NCI-H1048 (cell line): ENCODE measurements at regions not wholly inside any gene's neighbourhood (a gene's known extent, or its start where the extent isn't known, plus 50 kb on each side); places are given as distances from the start of the nearest gene placed in this dataset.

Source experiments
- DNase-seq: peaks from one replicate; lab custom pipeline; 2025; lab: John Stamatoyannopoulos, UW

DNA sequence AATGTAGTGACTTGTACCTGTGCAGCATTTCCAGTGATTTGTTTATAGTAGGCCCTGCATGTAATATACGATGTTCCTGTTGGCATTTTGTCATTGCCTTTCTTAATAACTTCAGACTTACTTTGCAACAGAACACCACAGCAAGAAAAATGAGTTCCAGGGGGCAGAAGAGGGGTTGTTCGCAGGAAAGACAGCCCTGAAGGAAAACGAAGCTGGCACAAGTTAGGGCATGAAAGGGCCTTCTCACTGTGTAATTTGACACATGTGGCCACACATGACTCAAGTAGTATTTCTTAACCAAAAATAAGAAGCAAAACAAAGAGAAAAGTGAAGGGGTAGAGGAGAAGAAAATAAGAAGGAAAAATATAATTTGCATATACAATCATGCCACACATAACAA is 265.8 kb upstream of the SMIM31 start:
- no peak for DNase-seq

DNA sequence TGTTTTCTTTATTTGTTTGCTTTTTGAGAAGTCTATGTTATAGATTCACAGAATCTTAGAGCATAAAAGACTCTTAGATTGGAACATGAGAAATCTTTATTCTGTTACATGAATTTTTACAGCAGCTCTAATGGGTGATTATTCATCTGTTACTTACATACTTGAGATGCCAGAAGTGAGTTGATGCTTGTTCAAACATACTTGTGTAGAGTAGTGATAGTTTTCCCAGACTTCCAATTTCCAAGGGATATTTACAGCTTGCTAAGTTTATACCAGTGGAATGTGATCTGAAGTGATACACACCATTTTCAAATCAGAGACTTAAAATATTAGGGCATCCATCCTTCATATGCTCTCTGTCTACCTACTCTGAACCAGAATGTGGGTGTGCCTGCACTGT is 252.9 kb upstream of the SMIM31 start:
- no peak for DNase-seq

- DNase-seq, result no peak
Measured at GRCh38 chr4:164503874-164504273, 250.1 kb upstream of the SMIM31 start.

- no peak for DNase-seq
Measured at GRCh38 chr4:164508097-164508496, 245.8 kb upstream of the SMIM31 start.

- no peak for DNase-seq
Measured at GRCh38 chr4:164508771-164509170, 245.2 kb upstream of the SMIM31 start.

DNA sequence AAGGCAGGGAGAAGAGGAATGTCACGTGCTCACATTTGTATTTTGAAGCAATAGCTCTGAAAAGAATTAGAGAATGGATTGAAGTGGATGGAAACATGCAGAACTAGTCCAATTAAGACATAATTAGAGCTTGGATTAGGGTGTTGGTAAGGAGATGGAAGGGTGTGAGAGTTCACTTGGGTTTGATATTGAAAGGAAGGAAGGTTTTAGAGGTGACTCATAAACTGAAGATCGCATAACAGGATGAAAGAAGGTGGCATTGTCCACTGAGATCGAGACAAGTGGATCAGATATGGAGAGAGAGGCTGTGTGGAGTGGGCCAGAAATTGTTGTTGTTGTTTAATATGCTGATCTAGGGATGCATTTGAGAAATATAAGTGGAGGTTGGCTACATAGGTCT is 244.0 kb upstream of the SMIM31 start:
- no peak for DNase-seq

DNA sequence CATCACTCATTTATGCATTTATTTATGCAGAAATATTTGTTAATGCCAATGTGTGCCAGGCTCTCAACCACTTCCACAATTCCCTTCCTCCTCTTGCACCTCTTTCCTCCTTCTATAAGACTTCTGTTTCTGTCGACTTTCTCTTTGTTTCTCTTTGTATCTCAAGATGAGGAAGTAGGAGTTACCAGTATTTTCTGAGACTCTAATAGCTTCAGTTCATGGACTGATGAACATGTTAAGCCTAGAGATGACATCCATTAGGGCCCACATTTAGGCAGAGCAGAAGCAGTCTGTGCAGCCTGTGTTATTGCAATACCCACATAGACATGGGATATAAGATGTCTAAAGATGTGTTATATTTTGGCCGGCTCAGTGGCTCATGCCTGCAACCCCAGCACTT is 241.8 kb upstream of the SMIM31 start:
- DNase-seq, result no peak

DNA sequence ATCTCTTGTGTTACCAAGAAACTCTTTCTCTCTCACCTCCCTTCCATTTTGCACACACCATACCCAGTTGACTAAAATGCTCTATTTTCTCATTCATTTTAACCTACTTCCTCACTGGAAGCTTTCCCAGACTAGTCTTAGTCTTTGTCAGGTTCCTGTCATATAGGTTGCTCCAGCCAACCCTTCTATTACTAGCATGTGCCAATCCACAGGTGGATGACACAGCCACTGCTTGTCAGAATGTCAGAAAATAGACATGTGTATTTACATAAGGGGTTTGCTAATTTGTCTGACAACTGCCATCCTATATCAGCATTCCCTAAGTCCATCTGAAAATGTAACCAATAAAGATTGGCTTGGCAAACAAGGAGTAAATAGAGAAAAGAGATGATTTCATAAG is 239.2 kb upstream of the SMIM31 start:
- DNase-seq, result no peak

DNA sequence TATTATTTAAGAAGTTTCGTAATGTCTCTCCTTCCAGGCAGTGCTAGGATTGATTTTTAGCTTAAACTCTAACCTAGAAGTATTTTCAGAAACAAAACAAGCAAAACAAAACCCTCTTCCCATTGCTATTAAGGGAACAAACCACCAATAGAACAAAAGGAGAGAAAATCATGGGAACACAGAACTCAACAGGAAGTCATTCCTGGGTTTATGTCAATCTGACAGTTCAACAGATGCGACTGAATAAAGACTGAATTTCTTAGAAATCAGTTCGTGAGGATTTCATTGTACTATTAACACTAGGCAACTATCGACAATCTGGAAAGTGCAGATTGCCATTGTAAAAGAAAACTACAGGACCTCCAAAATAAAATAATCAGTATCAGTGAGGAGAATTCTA is 229.1 kb upstream of the SMIM31 start:
- no peak for DNase-seq

DNA sequence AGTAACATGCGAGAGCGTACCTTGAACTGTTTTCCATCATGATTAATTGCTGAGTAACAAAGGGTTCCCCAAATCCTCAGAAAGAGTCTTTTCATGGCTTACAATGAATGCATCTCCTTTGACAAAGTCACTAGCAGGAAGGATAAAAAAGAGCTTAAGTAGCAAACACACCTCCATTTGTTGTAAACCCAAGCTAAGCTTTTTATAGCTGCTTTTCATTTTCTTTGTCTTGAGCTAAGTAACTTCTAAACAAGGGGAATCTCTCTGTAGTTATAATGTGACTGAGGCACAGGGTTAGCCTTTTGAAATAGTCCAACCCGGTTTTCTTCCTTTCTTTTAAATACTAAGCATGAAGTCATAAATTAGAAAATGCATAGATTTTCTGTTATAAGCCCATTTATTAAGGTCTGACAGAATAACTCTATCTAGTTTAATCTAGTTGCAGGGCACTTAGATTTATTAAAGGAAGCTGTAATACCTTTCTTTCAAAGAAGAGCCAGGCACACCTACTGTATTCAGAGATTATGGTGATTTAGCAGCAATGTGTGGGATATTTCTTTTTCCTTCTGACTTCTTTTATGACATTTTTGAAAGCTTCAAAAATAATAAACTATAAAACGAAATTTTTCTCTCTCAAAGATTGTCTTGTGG is 226.9 kb upstream of the SMIM31 start:
- DNase-seq, result no peak

GRCh38 chr4:164529058-164529457 is 224.9 kb upstream of the SMIM31 start:
- no peak for DNase-seq

GRCh38 chr4:164529486-164529885 is 224.4 kb upstream of the SMIM31 start:
- DNase-seq, result no peak

- no peak for DNase-seq
Measured at GRCh38 chr4:164531336-164531735, 222.6 kb upstream of the SMIM31 start.

GRCh38 chr4:164536814-164537213 is 217.1 kb upstream of the SMIM31 start:
- no peak for DNase-seq

DNA sequence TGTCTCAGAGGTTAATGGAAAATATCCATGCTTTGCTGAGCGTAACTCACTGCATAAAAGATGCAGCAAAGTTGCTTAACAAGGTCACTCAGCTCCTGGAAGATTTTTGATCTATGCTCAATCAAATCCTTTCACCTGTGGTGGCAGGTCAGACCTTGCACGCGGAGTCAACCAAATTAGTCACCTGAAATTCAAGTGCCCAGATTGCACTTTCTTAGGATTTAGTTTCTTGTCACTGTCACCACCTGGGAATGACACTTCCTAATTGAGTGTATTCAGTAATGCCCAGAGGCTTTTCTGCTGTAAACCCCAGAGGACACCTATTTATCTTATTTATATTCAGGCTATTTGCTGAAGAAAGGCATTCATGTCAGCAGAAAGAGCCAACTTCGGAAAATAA is 215.8 kb upstream of the SMIM31 start:
- DNase-seq, result no peak

DNA sequence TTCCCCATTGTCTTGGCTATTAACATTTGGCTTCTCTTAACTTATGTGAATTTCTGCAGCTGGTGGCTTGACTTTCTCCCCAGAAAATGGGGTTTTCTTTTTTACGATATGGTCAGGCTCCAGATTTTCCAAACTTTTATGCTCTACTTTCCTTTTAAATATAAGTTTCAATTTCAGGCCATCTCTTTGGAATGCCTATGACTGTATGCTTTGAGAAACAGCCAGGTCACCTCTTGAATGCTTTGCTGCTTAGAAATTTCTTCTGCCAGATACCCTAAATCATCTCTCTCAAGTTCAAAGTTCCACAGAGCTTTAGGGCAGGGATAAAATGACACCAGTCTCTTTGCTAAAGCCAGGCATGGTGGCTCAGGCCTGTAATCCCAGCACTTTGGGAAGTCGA is 212.9 kb upstream of the SMIM31 start:
- no peak for DNase-seq

GRCh38 chr4:164542431-164542830 is 211.5 kb upstream of the SMIM31 start:
- DNase-seq, result no peak

DNA sequence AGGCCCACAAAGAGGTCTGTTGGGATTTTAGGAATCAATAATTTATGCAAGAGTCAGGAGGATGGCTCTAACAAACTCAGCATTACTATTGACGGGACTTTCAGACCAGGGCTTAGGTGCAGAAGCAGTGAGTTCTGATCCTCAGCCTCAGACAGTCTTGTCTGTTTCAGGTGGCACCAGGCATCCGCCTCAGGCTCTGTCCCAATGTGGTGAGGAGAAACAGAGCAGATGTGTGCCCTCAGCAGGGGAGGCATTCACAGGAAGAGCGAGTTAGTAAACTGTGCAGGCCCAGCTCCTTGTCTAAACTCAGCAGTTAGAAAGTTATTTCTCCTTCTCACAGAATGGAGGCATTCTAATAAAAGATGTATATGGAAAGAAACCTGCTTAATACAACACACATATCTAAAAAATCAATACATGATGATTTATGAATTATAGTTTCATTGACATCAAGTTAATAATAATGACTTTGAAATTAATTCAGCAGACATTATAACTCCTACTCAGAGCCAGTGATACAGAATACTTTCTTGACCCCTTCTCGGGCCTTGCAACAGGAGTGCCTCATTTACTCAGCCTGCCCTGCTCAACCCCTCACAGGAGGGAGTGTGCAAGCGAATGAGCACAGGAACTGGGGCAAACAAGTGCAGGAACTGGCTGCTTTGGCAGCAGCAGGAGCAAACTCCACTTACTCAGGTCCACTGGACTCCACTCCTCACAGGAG is 202.8 kb upstream of the SMIM31 start:
- DNase-seq, result no peak

GRCh38 chr4:164551713-164552040 is 202.3 kb upstream of the SMIM31 start:
- no peak for DNase-seq

GRCh38 chr4:164571593-164572390 is 182.1 kb upstream of the SMIM31 start:
- no peak for DNase-seq

DNA sequence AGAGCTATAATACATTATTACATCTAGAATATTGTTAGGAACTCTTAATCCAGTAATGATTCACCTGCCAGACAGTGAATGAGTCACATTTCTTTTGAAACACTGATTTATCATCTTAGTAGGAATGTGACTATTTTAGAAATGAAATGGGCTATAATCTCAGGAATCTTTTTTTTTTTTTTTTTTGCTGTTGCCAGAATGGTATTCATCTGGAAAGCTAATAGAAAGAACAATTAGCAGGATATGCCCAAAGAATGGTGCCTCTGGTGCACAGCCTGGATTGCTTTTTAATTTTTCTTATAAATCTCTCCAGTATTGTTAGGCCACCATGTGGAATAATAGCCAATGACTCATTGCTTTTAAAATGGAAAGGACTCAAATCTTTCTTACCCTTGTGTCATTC is 181.1 kb upstream of the SMIM31 start:
- DNase-seq, result no peak

- DNase-seq, result no peak
Measured at GRCh38 chr4:164575861-164576260, 178.1 kb upstream of the SMIM31 start.

- no peak for DNase-seq
Measured at GRCh38 chr4:164579270-164579942, 174.5 kb upstream of the SMIM31 start.
